Naive thymus-derived CD4-positive, alpha-beta T cell (primary cell): ENCODE measurements at regions not wholly inside any gene's neighbourhood (a gene's known extent, or its start where the extent isn't known, plus 50 kb on each side); places are given as distances from the start of the nearest gene placed in this dataset.

Source experiments
- ATAC-seq: fragments of 150-1000 bp; cut with Tn5 transposase; 2 replicates; pipeline ENCODE4 v1.10.0; 2021; ENCODE audit warnings: mild to moderate bottlenecking, moderate library complexity
- CTCF ChIA-PET: fragments of 350-600 bp; sonication (Branson Sonifier 250); formaldehyde crosslinking; loops from one replicate; lab custom pipeline; 2021; ENCODE audit warnings: antibody characterized with exemption; lab: Charles Lee
- POLR2A ChIA-PET: fragments of 350-600 bp; sonication (Branson Sonifier 250); formaldehyde crosslinking; loops from one replicate; lab custom pipeline; 2021; ENCODE audit warnings: antibody characterized with exemption, inconsistent platforms; lab: Charles Lee
- DNase-seq, 9 donors: peaks; one replicate each; pipeline versions ENCODE4 v3.0.0 to v3.0.0-alpha.2; 2020 to 2022; ENCODE audit warnings: mixed read lengths in 1 of 9
- H3K27ac ChIP-seq: one replicate; pipeline ENCODE4 v1.7.0; 2013; ENCODE audit warnings: mild to moderate bottlenecking, low read depth, low read length, moderate library complexity
- H3K27me3 ChIP-seq, 2 donors: one replicate each; pipeline ENCODE4 v1.7.0; 2013; ENCODE audit warnings: low read length in 2 of 2, mild to moderate bottlenecking in 2 of 2, moderate library complexity in 2 of 2; ENCODE audit not compliant: control insufficient read depth in 2 of 2, insufficient read depth in 2 of 2
- H3K36me3 ChIP-seq, 3 experiments: 1 replicate in 2 of 3; 2 replicates in 1 of 3; pipeline ENCODE4 v1.7.0; 2013; ENCODE audit warnings: low read length in 3 of 3, mild to moderate bottlenecking in 3 of 3, moderate library complexity in 1 of 3; ENCODE audit not compliant: insufficient read depth in 3 of 3, control insufficient read depth in 2 of 3
- H3K4me1 ChIP-seq, 2 donors: one replicate each; pipeline ENCODE4 v1.7.0; 2013; ENCODE audit warnings: low read length in 2 of 2, mild to moderate bottlenecking in 2 of 2, moderate library complexity in 1 of 2; ENCODE audit not compliant: control insufficient read depth in 2 of 2, insufficient read depth in 2 of 2
- H3K4me3 ChIP-seq: 2 replicates; pipeline ENCODE4 v1.7.0; 2013; ENCODE audit warnings: mild to moderate bottlenecking, low read length
- H3K9me3 ChIP-seq, 3 experiments: 1 replicate in 2 of 3; 2 replicates in 1 of 3; pipeline ENCODE4 v1.7.0; 2013; ENCODE audit warnings: low read length in 3 of 3; ENCODE audit not compliant: control insufficient read depth in 2 of 3
- H3K27ac Mint-ChIP-seq, 9 donors: one replicate each; pipeline ENCODE4 v1.8.0; 2020 to 2022; ENCODE audit warnings: mixed read lengths in 9 of 9, mild to moderate bottlenecking in 8 of 9, moderate library complexity in 5 of 9, inconsistent platforms in 2 of 9
- H3K27me3 Mint-ChIP-seq, 5 donors: one replicate each; pipeline ENCODE4 v1.8.0; 2021 to 2022; ENCODE audit warnings: mixed read lengths in 5 of 5, mild to moderate bottlenecking in 1 of 5
- H3K36me3 Mint-ChIP-seq, 5 donors: one replicate each; pipeline ENCODE4 v1.8.0; 2020 to 2022; ENCODE audit warnings: mixed read lengths in 5 of 5, mild to moderate bottlenecking in 3 of 5, inconsistent platforms in 1 of 5
- H3K4me1 Mint-ChIP-seq, 7 donors: one replicate each; pipeline ENCODE4 v1.8.0; 2020 to 2022; ENCODE audit warnings: mixed read lengths in 7 of 7, mild to moderate bottlenecking in 3 of 7, inconsistent platforms in 1 of 7
- H3K4me3 Mint-ChIP-seq, 10 donors: one replicate each; pipeline ENCODE4 v1.8.0; 2020 to 2022; ENCODE audit warnings: mild to moderate bottlenecking in 10 of 10, mixed read lengths in 10 of 10, moderate library complexity in 6 of 10, inconsistent platforms in 2 of 10
- H3K9me3 Mint-ChIP-seq, 11 donors: one replicate each; pipeline ENCODE4 v1.8.0; 2020 to 2022; ENCODE audit warnings: mixed read lengths in 11 of 11, mild to moderate bottlenecking in 4 of 11, inconsistent platforms in 1 of 11, moderate library complexity in 1 of 11
- intact Hi-C, 2 donors: fragments of 100-400 bp; cut with micrococcal nuclease; formaldehyde crosslinking; loops; one replicate each; pipeline ENCODE4 v1.15.1; 2023

DNA sequence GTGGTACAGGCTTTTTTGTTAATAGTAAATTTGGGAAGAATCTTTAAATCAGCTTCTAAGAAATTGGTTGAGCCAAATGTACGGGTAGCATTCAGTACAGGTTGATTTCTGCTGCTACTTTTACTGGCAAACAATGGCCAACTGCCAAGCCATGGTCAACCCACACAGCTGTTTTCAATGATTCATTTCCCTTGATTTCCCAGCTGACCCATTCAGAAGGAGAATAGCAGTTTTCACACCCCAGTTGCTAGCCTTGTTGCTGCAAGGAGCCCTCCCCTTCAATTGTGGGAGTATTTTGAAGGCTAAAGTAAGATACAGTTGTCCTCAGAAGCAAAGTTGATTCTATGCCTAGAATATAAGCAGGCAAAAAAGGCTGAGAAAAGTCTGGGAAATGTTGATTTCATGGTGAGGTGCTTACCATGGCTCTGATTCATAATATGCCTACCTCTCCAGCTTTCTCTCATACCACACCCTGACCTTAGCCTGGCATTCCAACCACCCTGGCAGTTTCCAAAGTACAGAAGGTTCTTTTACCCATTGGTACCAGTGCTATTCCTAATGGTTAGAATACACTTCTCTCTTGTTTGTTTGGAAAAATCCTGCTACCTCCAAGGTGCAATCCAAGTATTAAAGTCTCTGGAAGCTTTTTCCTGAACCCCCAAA is 320.3 kb upstream of the TGFBR2 start:
- H3K9me3 Mint-ChIP-seq = peaks cover 0 to 10% (median 0%) of the 10 kb centered on the region in 11 donors
- Histone ChIP-seq H3K4me1 (peaks cover 0 to 9% of the 10 kb centered on the region in 2 donors), H3K4me3 (no peak overlapping the region), H3K27me3 (no peaks in the 10 kb centered on the region), H3K9me3 (no peaks in the 10 kb centered on the region), H3K27ac (no peak overlapping the region), H3K36me3 (no peaks in the 10 kb centered on the region)
- H3K4me1 Mint-ChIP-seq = peaks cover 11 to 26% (median 14%) of the 10 kb centered on the region in 7 donors
- no peaks in the 10 kb centered on the region for H3K27me3 Mint-ChIP-seq
- CTCF ChIA-PET = no interaction called here
- peaks cover 0 to 4% (median 0%) of the 10 kb centered on the region in 5 donors for H3K36me3 Mint-ChIP-seq
- no peak overlapping the region for H3K4me3 Mint-ChIP-seq
- DNase-seq (no peak), ATAC-seq (no peak)
- POLR2A ChIA-PET = interaction anchor here (0.7 to 1.0 kb wide), 2 partner anchors 11 to 202 kb away, joined by 3 to 4 read pairs; no protein-coding TSS in a partner anchor
- no peak overlapping the region for H3K27ac Mint-ChIP-seq
- intact Hi-C loops = loop anchor here (5.0 kb wide), 2 partner anchors 34 to 61 kb away; no protein-coding TSS in a partner anchor

DNA sequence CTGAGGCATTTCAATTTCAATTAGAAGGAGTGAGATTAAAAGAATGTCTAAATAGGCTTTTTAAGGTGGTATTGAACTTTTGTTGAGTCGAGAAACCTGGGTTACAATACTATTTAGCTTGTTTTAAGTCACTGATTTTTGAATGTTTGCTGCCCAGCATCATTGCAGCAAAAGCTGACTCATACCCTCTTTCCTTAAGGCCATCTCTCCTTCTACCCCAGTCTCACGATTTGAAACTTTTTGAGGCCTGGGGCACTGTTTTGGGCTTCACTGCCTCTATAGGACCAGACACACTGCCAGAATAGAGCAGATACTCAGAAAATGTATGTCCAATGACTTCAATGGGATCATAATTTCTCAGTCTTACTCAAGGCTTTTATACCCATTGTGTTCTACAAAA is 319.6 kb upstream of the TGFBR2 start:
- Histone ChIP-seq H3K9me3 (no peaks in the 10 kb centered on the region), H3K36me3 (no peaks in the 10 kb centered on the region), H3K27me3 (no peaks in the 10 kb centered on the region), H3K4me3 (no peak overlapping the region), H3K27ac (no peak overlapping the region), H3K4me1 (peaks cover 0 to 9% of the 10 kb centered on the region in 2 donors)
- ATAC-seq = no peak
- Mint-ChIP-seq H3K4me1 (peaks cover 12 to 30% (median 15%) of the 10 kb centered on the region in 7 donors), H3K27me3 (no peaks in the 10 kb centered on the region), H3K4me3 (no peak overlapping the region), H3K36me3 (peaks cover 0 to 4% (median 0%) of the 10 kb centered on the region in 5 donors), H3K27ac (no peak overlapping the region), H3K9me3 (peaks cover 0 to 6% (median 0%) of the 10 kb centered on the region in 11 donors)
- ChIA-PET CTCF (no interaction called here), POLR2A (no interaction called here)
- DNase-seq = no peak
- intact Hi-C loops = loop anchor here (5.0 kb wide), 2 partner anchors 35 to 60 kb away; no protein-coding TSS in a partner anchor

GRCh38 chr3:30288830-30289229 is 317.6 kb upstream of the TGFBR2 start:
- Histone ChIP-seq H3K4me1 (peaks cover 0 to 9% of the 10 kb centered on the region in 2 donors), H3K27ac (no peak overlapping the region), H3K27me3 (no peaks in the 10 kb centered on the region), H3K36me3 (no peaks in the 10 kb centered on the region), H3K4me3 (no peak overlapping the region), H3K9me3 (no peaks in the 10 kb centered on the region)
- no peaks in the 10 kb centered on the region for H3K27me3 Mint-ChIP-seq
- no peak for DNase-seq
- ATAC-seq = no peak
- H3K4me1 Mint-ChIP-seq = peaks cover 12 to 38% (median 16%) of the 10 kb centered on the region in 7 donors
- peaks cover 0 to 4% (median 0%) of the 10 kb centered on the region in 5 donors for H3K36me3 Mint-ChIP-seq
- POLR2A ChIA-PET = interaction anchor here (1.0 kb wide), 1 partner anchor 9 kb away, joined by 3 read pairs; no protein-coding TSS in a partner anchor
- H3K9me3 Mint-ChIP-seq = peaks cover 0 to 6% (median 0%) of the 10 kb centered on the region in 11 donors
- H3K4me3 Mint-ChIP-seq = no peak overlapping the region
- intact Hi-C loops = loop anchor here (5.0 kb wide), 2 partner anchors 37 to 58 kb away; no protein-coding TSS in a partner anchor
- CTCF ChIA-PET = no interaction called here
- peak overlapping the region in 1 of 9 donors; percentile 31 for H3K27ac Mint-ChIP-seq

- Histone ChIP-seq H3K9me3 (no peaks in the 10 kb centered on the region), H3K27me3 (no peaks in the 10 kb centered on the region), H3K4me3 (no peak overlapping the region), H3K27ac (no peak overlapping the region), H3K36me3 (no peaks in the 10 kb centered on the region), H3K4me1 (peaks cover 0 to 9% of the 10 kb centered on the region in 2 donors)
- Mint-ChIP-seq H3K9me3 (peaks cover 0 to 4% (median 0%) of the 10 kb centered on the region in 11 donors), H3K4me1 (peaks cover 12 to 38% (median 16%) of the 10 kb centered on the region in 7 donors), H3K36me3 (peaks cover 0 to 4% (median 0%) of the 10 kb centered on the region in 5 donors), H3K27ac (peak overlapping the region in 2 of 9 donors; percentile 13 to 31), H3K4me3 (no peak overlapping the region), H3K27me3 (no peaks in the 10 kb centered on the region)
- ATAC-seq (peak; percentile 74), DNase-seq (peak in 2 of 9 donors; percentile 1 to 5)
- intact Hi-C loops = loop anchor here (5.0 kb wide), 2 partner anchors 37 to 58 kb away; no protein-coding TSS in a partner anchor
- POLR2A ChIA-PET = interaction anchor here (1.0 kb wide), 1 partner anchor 9 kb away, joined by 3 read pairs; no protein-coding TSS in a partner anchor
- CTCF ChIA-PET = no interaction called here
Observed at GRCh38 chr3:30289324-30289723, 317.1 kb upstream of the TGFBR2 start.

- H3K4me1 ChIP-seq = peaks cover 0 to 9% of the 10 kb centered on the region in 2 donors
- H3K27me3 ChIP-seq = no peaks in the 10 kb centered on the region
- intact Hi-C loops = loop anchor here (5.0 kb wide), 2 partner anchors 37 to 58 kb away; no protein-coding TSS in a partner anchor
- no peak overlapping the region for H3K4me3 ChIP-seq
- peaks cover 0 to 4% (median 0%) of the 10 kb centered on the region in 5 donors for H3K36me3 Mint-ChIP-seq
- H3K27ac ChIP-seq = no peak overlapping the region
- no peaks in the 10 kb centered on the region for H3K36me3 ChIP-seq
- no peaks in the 10 kb centered on the region for H3K9me3 ChIP-seq
- DNase-seq = no peak
- H3K9me3 Mint-ChIP-seq = peaks cover 0 to 4% (median 0%) of the 10 kb centered on the region in 11 donors
- H3K4me3 Mint-ChIP-seq = no peak overlapping the region
- peak overlapping the region in 1 of 9 donors; percentile 13 for H3K27ac Mint-ChIP-seq
- CTCF ChIA-PET = no interaction called here
- peak; percentile 38 for ATAC-seq
- POLR2A ChIA-PET = no interaction called here
- H3K4me1 Mint-ChIP-seq = peaks cover 11 to 38% (median 16%) of the 10 kb centered on the region in 7 donors
- H3K27me3 Mint-ChIP-seq = no peaks in the 10 kb centered on the region
Observed at GRCh38 chr3:30289766-30290165, 316.6 kb upstream of the TGFBR2 start.

DNA sequence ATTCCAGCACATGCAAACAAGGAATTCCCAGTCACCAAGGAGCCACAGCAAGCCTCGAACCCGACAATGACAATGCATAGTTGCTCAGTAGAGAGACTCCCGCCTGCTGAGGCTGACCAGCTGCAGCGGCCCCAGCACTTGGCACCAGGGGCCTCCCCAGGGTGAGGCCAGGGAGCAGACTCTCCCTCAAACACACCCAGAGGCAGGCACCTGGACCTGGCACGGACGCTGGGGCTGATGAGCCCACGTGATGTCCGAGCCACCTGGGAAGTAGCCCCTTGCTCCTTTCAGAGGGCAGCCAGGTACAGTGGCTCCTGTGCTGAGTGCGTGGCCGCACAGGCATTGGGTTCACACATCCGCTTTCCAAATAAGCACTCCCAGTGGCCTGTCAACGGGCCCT is 315.9 kb upstream of the TGFBR2 start:
- no peaks in the 10 kb centered on the region for H3K27me3 ChIP-seq
- intact Hi-C loops = no loop called here
- no peaks in the 10 kb centered on the region for H3K36me3 Mint-ChIP-seq
- H3K4me1 Mint-ChIP-seq = peaks cover 10 to 33% (median 16%) of the 10 kb centered on the region in 7 donors
- CTCF ChIA-PET = no interaction called here
- no peaks in the 10 kb centered on the region for H3K36me3 ChIP-seq
- DNase-seq (no peak), ATAC-seq (no peak)
- H3K4me3 ChIP-seq = no peak overlapping the region
- H3K9me3 ChIP-seq = no peaks in the 10 kb centered on the region
- H3K27ac Mint-ChIP-seq = no peak overlapping the region
- H3K27ac ChIP-seq = no peak overlapping the region
- POLR2A ChIA-PET = no interaction called here
- no peak overlapping the region for H3K4me3 Mint-ChIP-seq
- no peaks in the 10 kb centered on the region for H3K27me3 Mint-ChIP-seq
- H3K9me3 Mint-ChIP-seq = peaks cover 0 to 4% (median 0%) of the 10 kb centered on the region in 11 donors
- peaks cover 0 to 9% of the 10 kb centered on the region in 2 donors for H3K4me1 ChIP-seq
